GM03348 (cell line): ENCODE measurements at regions not wholly inside any gene's neighbourhood (a gene's known extent, or its start where the extent isn't known, plus 50 kb on each side); places are given as distances from the start of the nearest gene placed in this dataset.

ENCODE experiments used
- DNase-seq: peaks from one replicate; pipeline ENCODE4 v3.0.0; 2012; ENCODE audit warnings: low spot score

DNA sequence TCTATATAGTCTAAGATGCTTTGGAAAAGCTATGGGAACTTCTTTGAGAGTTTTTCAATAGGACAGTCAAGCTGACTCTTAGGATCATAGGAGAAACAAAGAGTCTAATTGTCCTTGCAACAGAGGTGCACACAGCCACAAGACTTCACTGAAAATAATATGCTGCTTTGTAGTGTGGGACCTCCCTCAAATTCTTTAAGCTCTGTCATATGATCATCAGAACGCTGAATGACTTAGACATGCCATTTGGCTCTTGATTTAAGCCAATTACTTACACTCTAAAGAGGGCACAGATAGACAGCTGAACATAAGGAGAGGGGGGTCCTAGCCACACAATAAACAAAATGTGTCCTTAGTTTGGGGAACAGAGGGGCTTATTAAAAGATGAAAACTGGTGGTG, 818.7 kb upstream of the GJE1 start:
- DNase-seq, result no peak

DNA sequence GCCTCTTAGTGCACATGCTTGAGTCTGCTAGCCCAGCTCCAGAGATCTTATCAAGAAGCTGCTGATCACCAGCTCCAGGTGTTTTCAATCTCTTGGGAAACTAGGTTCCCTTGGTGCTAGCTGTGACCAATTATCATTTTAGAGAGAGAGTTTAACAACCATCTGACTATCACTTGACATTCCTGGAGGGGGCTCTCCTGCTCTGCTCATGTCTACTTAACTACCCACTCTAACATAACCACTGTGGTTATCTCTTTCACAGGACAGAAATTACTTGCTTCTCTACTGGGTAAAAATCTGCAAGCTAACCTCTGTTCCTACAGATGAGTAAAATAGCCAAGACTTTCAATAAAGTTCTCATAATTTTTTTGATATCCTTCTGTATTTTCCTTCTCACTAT, 823.4 kb upstream of the GJE1 start:
- DNase-seq, result no peak

DNA sequence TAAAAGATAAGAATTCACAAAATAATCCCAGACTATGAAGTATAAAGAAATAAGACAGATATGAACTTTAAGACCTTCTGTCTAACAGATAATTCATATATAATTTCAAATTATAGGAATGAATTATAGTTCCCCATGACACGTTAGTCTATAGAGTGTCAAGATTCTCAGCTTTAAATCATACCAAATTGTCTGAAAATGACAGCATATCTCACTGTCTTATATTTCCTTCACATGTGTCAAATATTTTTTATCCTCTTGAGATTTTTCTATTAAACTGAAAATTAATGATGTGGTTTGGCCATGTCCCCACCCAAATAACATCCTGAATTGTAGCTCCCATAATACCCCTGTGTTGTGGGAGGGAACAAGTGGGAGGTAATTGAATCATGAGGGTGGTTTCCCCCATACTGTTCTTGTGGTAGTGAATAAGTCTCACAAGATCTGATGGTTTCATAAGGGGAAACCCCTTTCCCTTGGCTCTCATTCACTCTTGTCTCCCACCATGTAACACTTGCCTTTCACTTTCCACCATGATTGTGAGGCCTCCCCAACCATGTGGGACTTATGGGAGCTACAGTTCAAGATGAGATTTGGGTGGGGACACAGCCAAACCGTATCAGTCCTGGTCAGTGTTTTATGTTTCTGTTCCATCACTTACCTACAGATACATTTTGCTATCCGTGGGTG, 825.3 kb upstream of the GJE1 start:
- no peak for DNase-seq

DNA sequence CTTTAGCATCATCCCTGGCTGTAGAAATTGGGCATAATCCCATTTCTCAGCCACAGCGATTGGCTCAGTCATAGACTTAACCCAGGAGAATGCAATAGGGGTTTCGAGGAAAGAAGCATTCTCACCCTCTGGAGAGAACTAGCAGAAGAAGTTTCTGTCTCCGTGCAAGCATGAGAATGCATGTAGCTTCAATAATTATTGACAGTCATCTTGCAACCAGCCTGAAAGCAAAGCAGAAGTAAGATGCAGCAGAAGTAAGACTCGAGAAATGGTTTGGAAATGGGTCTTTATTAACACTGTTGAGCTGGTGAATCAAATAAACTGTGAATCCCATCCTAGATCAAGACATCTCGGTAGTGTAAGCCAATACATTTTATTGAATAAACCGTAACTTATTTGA, 828.8 kb upstream of the GJE1 start:
- no peak for DNase-seq

DNA sequence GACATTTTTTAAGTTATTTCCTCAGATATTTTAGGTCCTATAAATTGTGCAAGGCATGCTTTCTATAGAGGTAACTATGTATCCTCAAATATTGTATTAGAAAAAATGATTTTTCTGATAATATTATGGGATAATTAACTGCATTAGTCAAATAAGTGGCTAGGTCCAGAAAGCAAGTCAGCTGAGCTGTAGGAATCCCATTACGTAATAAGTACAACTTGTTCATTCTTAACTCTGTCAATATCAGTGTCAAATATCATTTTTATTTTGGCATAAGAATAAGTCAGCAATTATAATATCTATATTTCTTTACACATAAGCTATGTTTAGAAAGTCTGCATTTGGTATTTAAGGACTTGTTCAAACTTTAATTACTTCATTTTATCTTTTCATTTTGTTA, 830.9 kb upstream of the GJE1 start:
- DNase-seq, result no peak

DNA sequence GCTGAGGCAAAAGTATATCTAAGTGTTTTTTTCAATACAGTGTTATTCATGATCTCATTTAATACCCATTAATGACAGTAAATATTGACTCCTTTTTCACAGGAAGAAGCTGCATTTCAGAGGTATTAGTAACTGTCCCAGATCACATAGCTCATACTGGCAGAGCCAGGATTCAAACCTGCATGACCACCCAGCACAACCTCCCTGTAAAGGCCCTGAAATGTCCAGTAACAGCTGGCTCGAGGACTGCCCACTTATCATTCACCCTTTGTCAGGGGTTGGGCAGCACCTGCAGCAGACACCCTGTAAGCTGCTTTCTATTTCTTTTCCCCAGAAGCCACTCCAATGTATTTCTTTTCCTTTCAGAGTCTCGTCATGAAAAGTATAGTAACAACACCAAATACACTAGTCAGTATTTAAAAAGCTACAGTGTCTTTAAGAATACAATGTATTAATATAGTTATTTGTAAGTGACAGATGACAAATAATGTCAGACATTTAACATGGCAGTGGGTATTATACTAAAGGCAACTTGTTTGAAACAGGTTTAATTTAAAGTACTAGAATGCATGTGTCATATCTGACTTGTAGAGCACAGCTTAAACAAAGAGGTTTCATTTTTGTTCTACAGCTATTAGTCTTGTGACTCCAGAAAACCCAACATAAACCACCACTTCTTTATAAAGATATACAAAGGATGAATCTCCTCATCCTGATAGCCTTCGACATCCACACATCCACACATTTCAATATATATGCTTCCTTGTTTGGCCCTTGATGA, 841.6 kb upstream of the GJE1 start:
- DNase-seq, result peak; percentile 5

DNA sequence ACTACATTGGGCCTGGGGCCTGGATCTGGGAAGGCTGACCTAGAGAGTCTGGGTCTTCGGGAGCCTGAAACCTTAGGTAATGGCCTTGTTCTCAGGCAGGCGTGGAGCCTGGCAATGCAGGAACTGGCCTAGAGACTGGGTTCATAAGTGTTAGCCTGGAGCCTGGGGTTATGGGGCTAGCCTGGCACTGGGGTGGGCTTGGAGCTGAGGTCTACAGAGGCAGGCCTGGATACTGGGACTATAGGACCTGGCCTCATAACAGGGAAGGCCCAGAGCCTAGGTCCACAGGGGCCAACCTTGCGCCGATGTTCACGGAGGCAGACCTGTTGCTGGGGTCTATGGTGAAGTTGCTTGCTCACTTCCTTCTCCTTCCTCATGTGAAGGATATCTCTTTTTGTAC, 843.8 kb upstream of the GJE1 start:
- DNase-seq, result no peak

DNA sequence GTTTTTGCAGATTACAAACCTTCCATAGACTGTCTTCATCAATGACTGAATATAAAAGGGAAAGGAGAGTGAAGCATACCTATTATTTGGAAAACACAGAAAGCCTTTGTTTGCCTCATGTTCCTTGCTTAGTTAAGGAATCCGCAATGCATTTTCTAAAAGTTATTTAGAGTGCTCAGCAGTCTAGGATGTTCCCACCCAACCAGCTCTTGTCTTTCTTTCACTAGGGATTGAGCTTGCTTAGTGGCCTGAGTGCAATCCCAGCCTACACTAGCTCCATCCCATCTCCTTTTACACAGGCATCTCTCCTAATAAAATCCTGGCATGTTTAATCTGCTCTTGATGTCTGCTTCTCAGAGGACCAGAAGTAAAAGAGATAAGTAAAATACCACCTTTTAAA, 850.5 kb upstream of the GJE1 start:
- DNase-seq, result no peak

DNA sequence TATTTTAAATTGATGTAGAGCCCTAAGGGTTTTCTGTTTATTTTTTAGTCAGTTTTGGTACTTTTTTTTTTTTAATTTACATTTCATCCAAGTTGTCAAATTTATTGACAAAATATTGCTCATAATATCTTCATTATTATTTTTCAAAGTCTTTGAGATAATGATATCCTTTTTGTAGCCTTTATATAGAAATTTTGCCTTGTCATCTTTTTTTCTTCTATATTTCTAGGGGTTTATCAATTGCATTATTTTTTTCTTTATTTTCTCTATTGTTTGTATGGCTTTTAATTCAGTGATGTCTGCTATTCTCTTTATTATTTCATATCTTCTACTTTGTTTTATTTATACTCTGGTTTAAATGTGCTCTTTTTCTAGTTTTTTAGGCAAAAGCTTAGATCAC, 863.0 kb upstream of the GJE1 start:
- no peak for DNase-seq

DNA sequence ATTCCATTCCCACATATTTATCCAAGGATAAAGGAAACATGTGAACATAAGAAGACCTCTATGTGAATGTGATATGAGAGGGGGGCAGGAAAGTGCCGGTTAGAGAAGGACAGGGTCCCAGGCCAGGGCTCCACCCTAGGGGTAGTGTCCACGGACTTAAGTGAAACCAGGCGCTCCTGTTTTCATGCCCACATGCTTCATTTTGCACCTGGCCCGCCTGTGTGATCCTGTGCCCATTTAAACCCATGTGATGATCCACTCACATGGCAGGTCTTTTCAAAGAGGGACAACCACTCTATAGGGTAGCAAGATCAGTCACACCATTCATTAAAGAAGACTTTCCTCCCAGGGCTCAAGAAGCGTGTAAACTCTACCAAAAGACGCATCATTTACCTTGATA, 865.3 kb upstream of the GJE1 start:
- no peak for DNase-seq

DNA sequence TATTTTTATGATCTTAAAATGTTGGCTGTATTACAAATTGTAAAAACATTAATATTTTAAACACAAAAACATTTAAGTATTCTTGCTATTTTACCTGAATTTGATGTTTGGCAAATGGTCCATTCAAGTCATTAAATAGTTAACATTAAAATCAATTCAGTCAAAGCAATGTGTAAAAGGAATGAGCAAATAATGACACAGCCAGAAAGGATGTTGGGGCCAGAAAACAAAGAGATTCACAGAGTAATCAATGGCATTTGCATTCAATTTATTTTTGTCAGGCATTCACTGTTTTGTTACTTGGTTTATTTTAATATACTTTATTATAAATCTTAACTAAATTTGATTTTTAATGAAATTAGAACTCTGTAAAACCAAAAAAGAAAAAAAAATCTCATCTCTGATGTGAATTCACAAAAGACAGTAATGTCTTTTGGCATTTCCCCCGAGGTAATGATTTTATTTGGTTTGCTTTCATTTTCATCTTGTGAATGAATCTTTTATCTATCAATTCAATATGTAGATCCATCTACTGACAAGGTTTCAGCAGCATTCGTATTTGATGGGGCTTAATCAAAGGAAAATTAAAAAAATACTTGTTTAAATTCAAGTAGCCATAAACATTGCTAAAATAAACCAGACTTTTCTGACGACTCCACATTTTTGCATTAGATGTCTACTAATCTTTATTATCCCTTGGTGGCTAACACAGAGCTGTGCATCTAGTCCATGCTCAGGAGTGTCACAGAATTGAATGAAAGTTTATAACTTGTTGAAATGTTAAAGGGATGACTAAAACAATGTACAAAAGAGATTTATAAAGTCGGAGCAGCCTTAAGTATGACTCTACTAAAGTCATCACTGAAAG, 866.7 kb upstream of the GJE1 start:
- peak; percentile 20 for DNase-seq

DNA sequence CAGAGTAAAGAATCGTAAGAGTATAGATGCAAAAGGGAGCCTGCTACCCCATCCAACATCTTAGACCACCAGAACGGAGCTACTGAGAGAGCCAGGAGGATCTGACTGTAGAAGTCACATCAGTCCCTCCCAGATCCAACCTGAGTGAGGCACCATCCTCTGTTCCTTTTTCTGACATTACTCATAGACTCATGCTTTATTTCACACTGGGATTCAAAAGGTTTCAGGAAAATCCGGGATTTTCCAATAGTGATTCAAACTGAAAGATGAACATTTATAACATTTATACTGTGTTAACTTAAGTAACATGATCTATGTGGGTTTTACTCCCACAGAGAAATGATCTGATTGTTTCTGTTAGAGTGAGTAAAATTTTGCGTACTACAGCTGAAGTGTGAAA, 868.6 kb upstream of the GJE1 start:
- no peak for DNase-seq

DNA sequence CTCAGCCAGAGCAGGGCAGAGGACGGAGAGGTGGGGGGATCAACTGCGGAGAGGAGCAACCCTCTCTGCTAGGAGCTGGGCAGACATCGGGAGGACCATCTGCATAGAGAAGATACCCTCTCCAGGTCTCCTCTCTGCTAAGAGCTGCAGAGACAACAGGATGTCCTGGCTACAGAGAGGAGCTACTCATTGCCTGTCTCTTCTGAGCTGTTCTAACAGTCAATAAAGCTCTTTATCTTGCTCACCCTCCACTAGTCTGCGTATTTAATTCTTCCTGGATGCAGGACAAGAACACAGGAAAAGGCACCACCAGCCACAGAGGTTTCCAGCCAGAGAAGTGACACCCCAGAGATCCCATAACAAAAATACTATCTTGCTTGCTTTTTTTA, 871.1 kb upstream of the GJE1 start:
- no peak for DNase-seq

DNA sequence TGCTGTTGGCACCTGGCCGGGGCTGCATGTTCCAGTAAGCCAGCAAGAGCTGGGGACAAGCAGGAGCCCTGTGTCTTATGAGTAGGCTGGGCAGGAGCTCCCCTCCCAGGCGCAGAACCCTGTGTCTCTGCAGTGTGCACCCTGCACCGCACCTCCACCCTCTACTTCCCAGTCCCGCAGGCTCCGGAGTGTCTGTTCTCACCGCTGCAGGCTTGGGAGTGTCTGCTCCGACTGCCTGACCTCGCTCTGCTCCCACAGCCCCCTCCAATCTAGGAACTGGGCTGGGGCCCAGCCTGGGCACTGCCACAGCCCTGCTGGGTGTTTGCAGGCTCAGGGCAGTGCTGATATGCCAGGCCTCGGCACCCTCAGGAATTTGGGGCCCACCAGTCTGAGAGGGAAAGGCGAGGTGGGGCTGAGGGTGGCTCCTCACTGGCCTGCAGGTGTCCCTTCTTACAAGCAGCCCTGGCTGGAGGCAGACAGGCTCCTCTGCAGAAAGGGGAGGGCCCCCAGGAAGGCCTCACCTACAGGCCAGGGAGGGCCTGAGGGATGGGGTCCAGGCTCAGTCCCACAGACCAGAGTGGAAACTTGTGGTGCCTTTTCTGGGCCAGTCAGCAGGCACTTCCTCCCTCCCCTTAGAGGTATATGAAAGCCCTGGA, 871.6 kb upstream of the GJE1 start:
- DNase-seq, result no peak

DNA sequence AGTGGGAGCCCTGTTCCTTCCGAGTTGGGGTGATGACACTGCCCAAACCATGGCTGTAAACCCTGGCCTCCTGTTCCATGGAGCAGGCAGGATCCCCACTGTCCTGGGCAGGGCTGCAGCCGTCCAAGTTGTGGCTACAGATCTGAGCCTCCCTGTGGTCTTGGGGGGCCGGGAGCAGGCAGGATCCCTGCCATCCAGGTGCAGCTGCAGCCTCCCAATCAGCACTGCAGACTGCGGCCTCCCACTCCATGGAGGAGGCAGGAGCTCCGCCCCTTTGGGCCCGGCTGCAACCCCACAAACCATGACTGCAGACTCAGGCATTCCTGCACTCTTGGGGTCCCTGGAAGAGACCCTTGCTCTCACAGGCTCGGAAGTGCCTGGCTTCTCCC, 872.1 kb upstream of the GJE1 start:
- no peak for DNase-seq

DNA sequence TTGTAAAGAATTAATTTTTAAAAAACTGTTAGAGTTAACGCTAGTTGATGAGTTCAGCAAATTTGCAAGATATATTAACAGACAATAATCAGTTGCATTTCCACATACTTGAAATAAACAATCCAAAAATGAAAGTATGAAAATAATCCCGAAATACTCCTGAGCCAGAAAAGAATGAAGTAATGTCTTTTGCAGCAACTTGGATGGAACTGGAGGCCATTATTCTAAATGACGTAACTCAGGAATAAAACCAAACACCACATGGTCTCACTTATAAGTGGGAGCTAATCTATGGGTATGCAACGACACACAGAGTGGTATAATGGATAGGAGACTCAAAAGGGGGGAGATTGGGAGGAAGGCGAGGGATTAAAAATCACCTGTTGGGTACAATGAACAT, 872.9 kb upstream of the GJE1 start:
- DNase-seq, result no peak

DNA sequence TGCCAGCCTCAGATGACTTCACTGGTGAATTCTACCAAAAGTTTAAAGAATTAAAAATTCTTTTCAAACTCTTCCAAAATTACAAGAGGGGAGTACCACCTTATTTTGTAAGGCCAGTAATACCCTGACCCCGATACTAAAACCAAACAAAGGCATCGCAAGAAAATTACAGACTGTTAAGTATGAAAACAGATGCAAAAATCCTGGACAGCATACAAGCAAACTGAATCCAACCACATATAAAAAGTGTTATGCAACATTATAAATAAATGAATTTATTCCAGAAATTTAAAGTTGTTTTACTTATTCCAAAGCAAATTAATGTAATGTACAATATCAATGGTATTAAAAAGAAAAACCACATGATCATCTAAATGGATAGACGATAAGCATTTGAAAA, 873.6 kb upstream of the GJE1 start:
- DNase-seq, result no peak

DNA sequence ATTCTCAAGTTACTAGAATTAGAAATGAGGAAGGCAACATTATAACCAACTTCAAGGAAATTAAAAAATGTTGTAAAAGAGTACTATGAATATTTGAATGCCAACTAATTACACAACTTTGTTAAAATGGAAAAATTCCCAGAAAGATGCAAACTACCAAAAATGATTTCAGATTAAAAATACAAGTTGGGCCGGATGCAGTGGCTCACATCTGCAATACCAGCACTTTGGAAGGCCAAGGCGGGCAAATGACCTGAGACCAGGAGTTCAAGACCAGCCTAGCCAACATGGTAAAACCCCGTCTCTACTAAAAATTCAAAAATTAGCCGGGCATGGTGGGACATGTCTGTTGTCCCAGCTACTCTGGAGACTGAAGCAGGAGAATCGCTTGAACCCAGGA, 874.2 kb upstream of the GJE1 start:
- no peak for DNase-seq

DNA sequence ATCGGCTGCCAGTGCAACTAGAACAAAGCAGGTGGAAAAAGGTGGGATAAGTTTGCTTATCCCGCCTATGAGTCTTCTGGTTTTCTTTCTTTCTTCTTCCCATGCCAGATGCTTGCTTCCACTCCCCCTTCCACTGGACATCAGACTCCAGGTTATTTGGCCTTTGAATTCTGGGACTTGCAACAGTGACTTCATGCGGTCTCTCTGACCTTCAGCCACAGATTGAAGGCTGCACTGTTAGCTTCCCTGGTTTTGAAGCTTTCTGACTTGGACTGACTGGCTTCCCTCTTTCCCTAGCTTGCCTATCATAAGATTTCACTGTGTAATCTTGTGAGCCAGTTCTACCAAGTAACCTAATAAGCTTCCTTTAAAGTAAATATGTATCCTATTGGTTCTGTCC, 878.4 kb upstream of the GJE1 start:
- no peak for DNase-seq

DNA sequence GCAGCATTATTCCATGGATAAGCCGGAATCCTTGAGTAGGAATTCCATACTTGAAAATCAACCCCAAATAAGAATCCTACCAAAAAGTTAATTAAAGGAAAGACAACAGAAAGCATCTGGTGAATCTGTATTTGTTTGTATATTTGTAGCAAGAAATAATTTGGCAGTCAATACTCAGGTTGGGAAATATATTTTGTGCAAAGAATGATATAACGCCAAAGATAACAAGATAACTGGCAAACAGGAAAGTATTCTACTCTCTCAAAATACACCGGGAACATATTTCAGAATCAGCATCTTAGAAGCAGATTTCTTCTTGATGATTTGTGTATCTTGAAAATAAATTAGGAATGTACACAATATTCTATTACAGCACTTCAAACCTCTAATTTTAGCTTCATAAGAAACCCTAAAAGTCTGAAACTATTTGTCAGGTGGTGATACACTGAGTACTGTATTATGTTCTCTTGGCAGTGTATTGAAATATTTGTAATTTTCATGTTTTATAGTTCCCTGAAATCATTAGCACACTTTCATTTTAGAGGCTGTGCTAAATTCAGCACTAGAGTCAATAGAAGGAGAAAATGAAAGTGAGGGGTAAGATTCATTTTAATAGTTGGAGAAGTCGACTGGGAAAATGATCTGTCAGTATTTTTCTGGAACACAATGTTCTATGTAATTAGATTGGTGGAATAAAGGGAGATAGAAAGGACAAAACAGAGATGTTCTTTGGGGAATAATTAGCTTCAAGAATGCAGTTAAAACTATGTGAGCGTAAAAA, 879.7 kb upstream of the GJE1 start:
- DNase-seq, result peak; percentile 15

DNA sequence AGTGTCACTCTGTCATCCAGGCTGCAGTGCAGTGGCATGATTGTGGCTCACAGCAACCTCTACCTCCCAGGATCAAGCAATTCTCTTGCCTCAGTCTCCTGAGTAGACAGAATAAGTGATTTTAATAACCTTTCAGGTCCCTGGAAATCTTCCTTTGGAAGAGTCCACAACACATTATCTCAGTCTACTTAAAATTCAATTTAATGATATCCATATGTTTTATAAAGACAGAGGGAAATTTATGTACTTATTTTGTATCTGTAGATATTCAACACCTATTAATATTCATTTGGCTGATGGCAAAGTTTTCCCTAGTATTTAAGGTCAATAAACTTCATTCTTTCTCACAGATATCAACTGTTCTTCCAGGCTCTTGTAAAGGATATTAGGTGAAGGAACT, 881.4 kb upstream of the GJE1 start:
- DNase-seq, result no peak
